H9 (cell line): ENCODE measurements at regions not wholly inside any gene's neighbourhood (a gene's known extent, or its start where the extent isn't known, plus 50 kb on each side); places are given as distances from the start of the nearest gene placed in this dataset.

Experiments
- DNase-seq: peaks from one replicate; pipeline ENCODE4 v3.0.0-alpha.2; 2017
- H2AFZ ChIP-seq: one replicate; pipeline ENCODE4 v1.6.1; 2013; ENCODE audit warnings: mild to moderate bottlenecking, low read length, control low read depth, moderate library complexity
- H2AK5ac ChIP-seq: 2 replicates; pipeline ENCODE4 v1.6.1; 2013; ENCODE audit warnings: low read length, control low read depth, mixed read lengths; ENCODE audit not compliant: insufficient read length
- H2BK120ac ChIP-seq: one replicate; pipeline ENCODE4 v1.6.1; 2013; ENCODE audit warnings: low read depth, mild to moderate bottlenecking, low read length, control low read depth, inconsistent platforms; ENCODE audit not compliant: poor library complexity, severe bottlenecking
- H2BK12ac ChIP-seq: 2 replicates; pipeline ENCODE4 v1.6.1; 2013; ENCODE audit warnings: low read length, control low read depth, mixed read lengths, low read depth; ENCODE audit not compliant: insufficient read length
- H2BK15ac ChIP-seq: 2 replicates; pipeline ENCODE4 v1.6.1; 2013; ENCODE audit warnings: low read depth, low read length, control low read depth
- H2BK20ac ChIP-seq: one replicate; pipeline ENCODE4 v1.6.1; 2013; ENCODE audit warnings: low read depth, mild to moderate bottlenecking, low read length, control low read depth, inconsistent platforms; ENCODE audit not compliant: poor library complexity, severe bottlenecking
- H2BK5ac ChIP-seq: 2 replicates; pipeline ENCODE4 v1.6.1; 2013; ENCODE audit warnings: low read length, control low read depth, mixed read lengths; ENCODE audit not compliant: insufficient read length
- H3K14ac ChIP-seq: 2 replicates; pipeline ENCODE4 v1.6.1; 2013; ENCODE audit warnings: low read length, control low read depth; ENCODE audit not compliant: insufficient read depth
- H3K18ac ChIP-seq: 2 replicates; pipeline ENCODE4 v1.6.1; 2013; ENCODE audit warnings: low read depth, mild to moderate bottlenecking, mixed read lengths, low read length, control low read depth; ENCODE audit not compliant: insufficient read length
- H3K23ac ChIP-seq: 2 replicates; pipeline ENCODE4 v1.6.1; 2013; ENCODE audit warnings: low read length, control low read depth, mixed read lengths, low read depth; ENCODE audit not compliant: insufficient read length
- H3K23me2 ChIP-seq: 2 replicates; pipeline ENCODE4 v1.6.1; 2013; ENCODE audit warnings: low read depth, mild to moderate bottlenecking, mixed read lengths, low read length, control low read depth; ENCODE audit not compliant: insufficient read length, poor library complexity, severe bottlenecking
- H3K27ac ChIP-seq: 2 replicates; pipeline ENCODE4 v1.5.1; 2013; ENCODE audit warnings: low read length, control low read depth, mixed read lengths, low read depth; ENCODE audit not compliant: insufficient read length
- H3K27me3 ChIP-seq: 2 replicates; pipeline ENCODE4 v1.6.1; 2013; ENCODE audit warnings: low read length, control low read depth, inconsistent platforms; ENCODE audit not compliant: insufficient read depth
- H3K4ac ChIP-seq: 2 replicates; pipeline ENCODE4 v1.6.1; 2013; ENCODE audit warnings: low read depth, mild to moderate bottlenecking, control low read depth, inconsistent platforms, low read length, moderate library complexity
- H3K4me1 ChIP-seq: 2 replicates; pipeline ENCODE4 v1.6.1; 2013; ENCODE audit warnings: low read length, control low read depth, inconsistent platforms; ENCODE audit not compliant: insufficient read depth
- H3K4me2 ChIP-seq: 2 replicates; pipeline ENCODE4 v1.6.1; 2013; ENCODE audit warnings: low read length, control low read depth, mixed read lengths; ENCODE audit not compliant: insufficient read length, insufficient read depth
- H3K56ac ChIP-seq: 2 replicates; pipeline ENCODE4 v1.6.1; 2013; ENCODE audit warnings: low read depth, mild to moderate bottlenecking, mixed read lengths, low read length, control low read depth; ENCODE audit not compliant: insufficient read length
- H3K79me1 ChIP-seq: 2 replicates; pipeline ENCODE4 v1.6.1; 2013; ENCODE audit warnings: low read depth, mild to moderate bottlenecking, moderate library complexity, low read length, control low read depth, inconsistent platforms; ENCODE audit not compliant: insufficient read depth, poor library complexity, severe bottlenecking
- H3K79me2 ChIP-seq: 2 replicates; pipeline ENCODE4 v1.6.1; 2013; ENCODE audit warnings: low read length, control low read depth, inconsistent platforms; ENCODE audit not compliant: insufficient read depth
- H3K9ac ChIP-seq: 2 replicates; pipeline ENCODE4 v1.6.1; 2013; ENCODE audit warnings: low read length, control low read depth, mixed read lengths; ENCODE audit not compliant: insufficient read length; ENCODE audit errors: extremely low read depth
- H3K9me3 ChIP-seq: one replicate; pipeline ENCODE4 v1.6.1; 2013; ENCODE audit warnings: low read depth, low read length, inconsistent platforms; ENCODE audit not compliant: control insufficient read depth
- H3T11ph ChIP-seq: one replicate; pipeline ENCODE4 v1.6.1; 2013; ENCODE audit warnings: mild to moderate bottlenecking, low read length, control low read depth, inconsistent platforms
- H4K20me1 ChIP-seq: one replicate; pipeline ENCODE4 v1.6.1; 2013; ENCODE audit not compliant: control insufficient read depth, insufficient read length, insufficient read depth
- H4K5ac ChIP-seq: 2 replicates; pipeline ENCODE4 v1.6.1; 2013; ENCODE audit warnings: low read depth, mild to moderate bottlenecking, mixed read lengths, low read length, control low read depth; ENCODE audit not compliant: insufficient read length
- H4K8ac ChIP-seq: replicated peaks from 2 replicates; pipeline ENCODE4 v1.6.1; 2013; ENCODE audit warnings: low read length, control low read depth, mixed read lengths, low read depth; ENCODE audit not compliant: insufficient read length
- H4K91ac ChIP-seq: 2 replicates; pipeline ENCODE4 v1.6.1; 2013; ENCODE audit warnings: low read depth, mild to moderate bottlenecking, moderate library complexity, mixed read lengths, low read length, control low read depth; ENCODE audit not compliant: insufficient read length
- H3K27ac Mint-ChIP-seq, 3 experiments: 2 replicates in 2 of 3; 3 replicates in 1 of 3; pipeline ENCODE4 v1.8.0; 2020 to 2021; ENCODE audit warnings: mixed read lengths in 3 of 3, mild to moderate bottlenecking in 1 of 3, moderate library complexity in 1 of 3
- H3K27me3 Mint-ChIP-seq: 2 replicates; pipeline ENCODE4 v1.8.0; 2021; ENCODE audit warnings: low read depth, mild to moderate bottlenecking, moderate library complexity, mixed read lengths
- H3K36me3 Mint-ChIP-seq, 3 experiments: 2 replicates in 2 of 3; 3 replicates in 1 of 3; pipeline ENCODE4 v1.8.0; 2020 to 2021; ENCODE audit warnings: low read depth in 3 of 3, mixed read lengths in 3 of 3; ENCODE audit not compliant: insufficient read depth in 1 of 3
- H3K4me1 Mint-ChIP-seq, 2 experiments: 2 replicates each; pipeline ENCODE4 v1.8.0; 2020; ENCODE audit warnings: mixed read lengths in 2 of 2
- H3K4me3 Mint-ChIP-seq, 2 experiments: 2 replicates in 1 of 2; 3 replicates in 1 of 2; pipeline ENCODE4 v1.8.0; 2020 to 2021; ENCODE audit warnings: mild to moderate bottlenecking in 2 of 2, mixed read lengths in 2 of 2, moderate library complexity in 1 of 2
- H3K9me3 Mint-ChIP-seq, 2 experiments: 2 replicates in 1 of 2; 3 replicates in 1 of 2; pipeline ENCODE4 v1.8.0; 2020; ENCODE audit warnings: mild to moderate bottlenecking in 2 of 2, mixed read lengths in 2 of 2, moderate library complexity in 1 of 2
- WGBS: extraction: QIAGEN DNeasy Blood & Tissue Kit; methylation state at CpG from one replicate; pipeline ENCODE4 v1.1.7; 2013; ENCODE audit warnings: missing lambda C conversion rate, low lambda C conversion rate, mixed read lengths; ENCODE audit not compliant: insufficient read length; ENCODE audit errors: extremely low coverage; 5-methylcytosine and 5-hydroxymethylcytosine counted together
- TF ChIP-seq, protein P1 (sequence below): fragments of 200-600 bp; sonication (generic); conservative IDR thresholded peaks from 3 replicates; pipeline ENCODE4 v1.8.0; 2021; ENCODE audit warnings: antibody characterized with exemption, mild to moderate bottlenecking

DNA sequence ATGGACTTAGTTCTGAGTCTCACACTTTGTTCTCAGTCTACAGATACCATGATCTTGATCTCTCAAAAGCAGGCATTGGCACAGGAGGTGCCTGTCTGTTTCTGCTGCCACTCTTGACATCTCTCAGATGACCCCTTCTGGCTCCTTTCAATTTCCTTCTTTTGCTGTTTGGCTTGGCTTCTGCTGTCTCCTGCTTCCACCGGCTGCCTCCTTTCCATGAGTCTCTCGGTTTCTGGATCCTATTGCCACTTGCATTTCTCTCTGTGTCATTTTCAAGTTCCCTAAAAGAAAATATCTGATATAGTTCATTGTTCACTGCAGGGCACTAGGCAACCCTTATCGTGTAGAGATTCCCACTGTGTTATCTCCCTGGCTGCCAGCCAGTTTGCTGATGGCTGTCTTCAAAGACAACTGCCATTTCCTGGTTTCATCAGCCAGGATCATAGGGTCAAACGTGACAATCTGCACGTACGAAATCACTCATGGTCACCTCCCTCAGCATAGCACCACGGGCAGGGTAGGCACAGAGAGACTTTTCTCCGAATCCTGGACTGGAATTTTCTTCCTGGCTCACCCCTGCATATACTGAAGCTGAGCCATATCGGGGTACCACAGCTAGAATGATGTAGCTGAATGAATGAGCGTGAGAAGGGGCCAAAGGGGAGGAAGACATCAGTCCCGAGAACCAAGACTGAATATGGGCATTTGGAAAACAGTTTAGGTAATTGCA is 144.6 kb upstream of the TMEM170B start:
- Histone ChIP-seq H3K56ac (no peak overlapping the region), H3K4ac (no peak overlapping the region), H2BK120ac (no peak overlapping the region), H4K8ac (no peak overlapping the region), H3K23ac (no peak overlapping the region), H3K27me3 (no peaks in the 10 kb centered on the region), H3K4me2 (no peak overlapping the region), H3K9ac (no peak overlapping the region), H4K91ac (no peak overlapping the region), H2AK5ac (no peak overlapping the region), H2BK12ac (no peak overlapping the region), H2BK5ac (no peak overlapping the region), H3K79me1 (no peaks in the 10 kb centered on the region), H3K18ac (no peak overlapping the region), H2AFZ (no peak overlapping the region), H3K79me2 (no peaks in the 10 kb centered on the region), H4K20me1 (no peaks in the 10 kb centered on the region), H3T11ph (no peak overlapping the region), H3K14ac (no peak overlapping the region), H2BK15ac (no peak overlapping the region), H4K5ac (no peak overlapping the region), H2BK20ac (no peak overlapping the region), H3K23me2 (no peaks in the 10 kb centered on the region), H3K4me1 (no peaks in the 10 kb centered on the region), H3K27ac (no peak overlapping the region), H3K9me3 (no peaks in the 10 kb centered on the region)
- TF ChIP-seq, protein P1, sequence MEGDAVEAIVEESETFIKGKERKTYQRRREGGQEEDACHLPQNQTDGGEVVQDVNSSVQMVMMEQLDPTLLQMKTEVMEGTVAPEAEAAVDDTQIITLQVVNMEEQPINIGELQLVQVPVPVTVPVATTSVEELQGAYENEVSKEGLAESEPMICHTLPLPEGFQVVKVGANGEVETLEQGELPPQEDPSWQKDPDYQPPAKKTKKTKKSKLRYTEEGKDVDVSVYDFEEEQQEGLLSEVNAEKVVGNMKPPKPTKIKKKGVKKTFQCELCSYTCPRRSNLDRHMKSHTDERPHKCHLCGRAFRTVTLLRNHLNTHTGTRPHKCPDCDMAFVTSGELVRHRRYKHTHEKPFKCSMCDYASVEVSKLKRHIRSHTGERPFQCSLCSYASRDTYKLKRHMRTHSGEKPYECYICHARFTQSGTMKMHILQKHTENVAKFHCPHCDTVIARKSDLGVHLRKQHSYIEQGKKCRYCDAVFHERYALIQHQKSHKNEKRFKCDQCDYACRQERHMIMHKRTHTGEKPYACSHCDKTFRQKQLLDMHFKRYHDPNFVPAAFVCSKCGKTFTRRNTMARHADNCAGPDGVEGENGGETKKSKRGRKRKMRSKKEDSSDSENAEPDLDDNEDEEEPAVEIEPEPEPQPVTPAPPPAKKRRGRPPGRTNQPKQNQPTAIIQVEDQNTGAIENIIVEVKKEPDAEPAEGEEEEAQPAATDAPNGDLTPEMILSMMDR = no peak
- no peak for DNase-seq
- no CpG with 5 or more reads among the region's 11 CpGs for WGBS
- H3K27ac Mint-ChIP-seq = no peak overlapping the region; a peak in 1 of 7 replicates
- peaks cover 8% of the 10 kb centered on the region for H3K27me3 Mint-ChIP-seq
- H3K4me3 Mint-ChIP-seq = no peak overlapping the region
- no peaks in the 10 kb centered on the region; a peak in 1 of 7 replicates for H3K36me3 Mint-ChIP-seq
- peaks cover 0 to 3% of the 10 kb centered on the region in 2 experiments; a peak in 3 of 5 replicates for H3K9me3 Mint-ChIP-seq
- H3K4me1 Mint-ChIP-seq = no peaks in the 10 kb centered on the region
